Epithelial cell of esophagus (primary cell): ENCODE measurements at regions not wholly inside any gene's neighbourhood (a gene's known extent, or its start where the extent isn't known, plus 50 kb on each side); places are given as distances from the start of the nearest gene placed in this dataset.

ENCODE experiments used
- DNase-seq: peaks from one replicate; pipeline ENCODE4 v3.0.0; 2010; ENCODE audit warnings: low read depth
- H3K4me3 ChIP-seq: 2 replicates; pipeline ENCODE4 v1.5.1; 2011; ENCODE audit warnings: mild to moderate bottlenecking, low read length, control low read depth
- CTCF ChIP-seq: IDR thresholded peaks from 2 replicates; pipeline ENCODE4 v1.5.1; 2011; ENCODE audit warnings: low read depth, mild to moderate bottlenecking, low read length, control low read depth, inconsistent platforms; ENCODE audit not compliant: insufficient read depth; ENCODE audit errors: missing control alignments

- no peak for DNase-seq
- H3K4me3 ChIP-seq, result no peak overlapping the region
- TF ChIP-seq CTCF, result no peak
These were observed 188.0 kb downstream of the CAND1 start for GRCh38 chr12:67457136-67457535.

- DNase-seq, result peak; percentile 50
- no peak overlapping the region for H3K4me3 ChIP-seq
- TF ChIP-seq CTCF, result peak; percentile 36
These were observed 188.9 kb downstream of the CAND1 start for GRCh38 chr12:67457778-67458665.

- no peak overlapping the region for H3K4me3 ChIP-seq
- no peak for DNase-seq
- no peak for TF ChIP-seq CTCF
These were observed 189.4 kb upstream of the DYRK2 start for GRCh38 chr12:67459173-67459572.

GRCh38 chr12:67459578-67459977 is 189.0 kb upstream of the DYRK2 start:
- no peak overlapping the region for H3K4me3 ChIP-seq
- TF ChIP-seq CTCF, result no peak
- no peak for DNase-seq

- no peak for DNase-seq
- TF ChIP-seq CTCF, result no peak
- no peak overlapping the region for H3K4me3 ChIP-seq
These were observed 188.2 kb upstream of the DYRK2 start for GRCh38 chr12:67460388-67460787.

- TF ChIP-seq CTCF, result no peak
- DNase-seq, result no peak
- H3K4me3 ChIP-seq, result no peak overlapping the region
These were observed 179.8 kb upstream of the DYRK2 start for GRCh38 chr12:67468549-67469245.
